Hepatocyte (in vitro differentiated cells): ENCODE measurements at regions not wholly inside any gene's neighbourhood (a gene's known extent, or its start where the extent isn't known, plus 50 kb on each side); places are given as distances from the start of the nearest gene placed in this dataset.

Experiments used
- CTCF ChIP-seq: fragments of 200-600 bp; sonication (generic); IDR thresholded peaks from 2 replicates; pipeline ENCODE4 v1.5.1; 2016; ENCODE audit warnings: antibody characterized with exemption, mild to moderate bottlenecking; ENCODE audit not compliant: poor library complexity
- EZH2 ChIP-seq: fragments of 200-600 bp; sonication (generic); IDR thresholded peaks from 2 replicates; pipeline ENCODE4 v1.6.1; 2016; ENCODE audit warnings: antibody characterized with exemption, mild to moderate bottlenecking, borderline replicate concordance

GRCh38 chr3:177361081-177361938 is 164.0 kb upstream of the TBL1XR1 start:
- no peak for TF ChIP-seq EZH2
- TF ChIP-seq CTCF = no peak
